Transverse colon (tissue), 4 donors: ENCODE measurements at regions not wholly inside any gene's neighbourhood (a gene's known extent, or its start where the extent isn't known, plus 50 kb on each side); places are given as distances from the start of the nearest gene placed in this dataset.
"Not testable (repeated sequence)": the region's sequence is repeated elsewhere in the genome, so short reads cannot be mapped to it uniquely, and the experiment has no call there.

ENCODE experiments used
- CTCF ChIP-seq, 5 experiments: fragments of 200-600 bp in 3 of 5; fragments of 450-650 bp in 2 of 5; sonication (generic) in 3 of 5; IDR thresholded peaks; 1 replicate in 2 of 5; 2 replicates in 3 of 5; pipeline ENCODE4 v1.5.1; 2016 to 2017; ENCODE audit warnings: antibody characterized with exemption in 5 of 5, inconsistent platforms in 3 of 5, mild to moderate bottlenecking in 2 of 5, moderate library complexity in 1 of 5
- EP300 ChIP-seq: sonication (generic); formaldehyde crosslinking; IDR thresholded peaks from one replicate; pipeline ENCODE4 v1.6.1; 2017; ENCODE audit warnings: antibody characterized with exemption, low read depth
- POLR2AphosphoS5 ChIP-seq, 3 donors: sonication (generic); formaldehyde crosslinking; IDR thresholded peaks; one replicate each; pipeline ENCODE4 v1.6.1; 2016; ENCODE audit warnings: antibody characterized with exemption in 3 of 3

DNA sequence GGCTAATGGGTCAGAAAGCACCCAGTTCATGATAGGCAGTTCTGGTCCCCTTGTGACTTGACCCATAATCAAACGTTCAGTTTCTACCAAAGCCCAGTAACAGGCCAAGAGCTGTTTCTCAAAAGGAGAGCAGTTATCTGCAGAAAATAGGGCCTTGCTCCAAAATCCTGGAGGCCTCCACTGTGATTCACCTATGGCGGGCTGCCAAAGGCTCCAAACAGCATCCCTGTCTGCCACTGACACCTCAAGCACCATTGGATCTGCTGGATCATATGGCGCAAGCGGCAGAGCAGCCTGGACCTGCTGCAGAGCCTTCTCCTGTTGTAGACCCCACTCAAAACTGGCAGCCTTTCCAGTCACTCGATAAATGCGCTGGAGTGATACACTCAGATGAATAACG, 181.6 kb upstream of the THUMPD2 start:
- TF ChIP-seq CTCF (IDR thresholded peaks at IDR 0.05); EP300; POLR2AphosphoS5 (IDR thresholded peaks at IDR 0.05): not testable (repeated sequence)
